Aorta (tissue), 5 donors: ENCODE measurements at regions not wholly inside any gene's neighbourhood (a gene's known extent, or its start where the extent isn't known, plus 50 kb on each side); places are given as distances from the start of the nearest gene placed in this dataset.

ENCODE experiments used
- ATAC-seq: fragments of 200-7000 bp; cut with Tn5 transposase; one replicate; pipeline ENCODE4 v1.9.1; 2022; ENCODE audit warnings: moderate library complexity; ENCODE audit not compliant: low FRiP score
- DNase-seq, 2 donors: peaks; one replicate each; pipeline ENCODE4 v3.0.0-alpha.2; 2020
- H3K27ac ChIP-seq, 2 donors: one replicate each; pipeline ENCODE4 v1.5.1; 2013; ENCODE audit warnings: low read length in 2 of 2, mild to moderate bottlenecking in 2 of 2, moderate library complexity in 2 of 2, control low read depth in 1 of 2, inconsistent platforms in 1 of 2, low read depth in 1 of 2
- H3K27me3 ChIP-seq, 2 donors: one replicate each; pipeline ENCODE4 v1.6.1; 2013; ENCODE audit warnings: control low read depth in 1 of 2, low read length in 1 of 2, mild to moderate bottlenecking in 1 of 2, moderate library complexity in 1 of 2; ENCODE audit not compliant: insufficient read depth in 2 of 2, control insufficient read depth in 1 of 2
- H3K36me3 ChIP-seq, 2 donors: one replicate each; pipeline ENCODE4 v1.6.1; 2013; ENCODE audit warnings: control low read depth in 1 of 2, low read length in 1 of 2, mild to moderate bottlenecking in 1 of 2; ENCODE audit not compliant: insufficient read depth in 2 of 2, control insufficient read depth in 1 of 2
- H3K4me1 ChIP-seq, 2 donors: one replicate each; pipeline ENCODE4 v1.6.1; 2013; ENCODE audit warnings: low read length in 2 of 2, control low read depth in 1 of 2, mild to moderate bottlenecking in 1 of 2, moderate library complexity in 1 of 2; ENCODE audit not compliant: insufficient read depth in 2 of 2, control insufficient read depth in 1 of 2
- H3K4me3 ChIP-seq, 2 donors: one replicate each; pipeline ENCODE4 v1.5.1; 2013; ENCODE audit warnings: low read length in 2 of 2, control low read depth in 1 of 2, mild to moderate bottlenecking in 1 of 2
- H3K9me3 ChIP-seq: one replicate; pipeline ENCODE4 v1.6.1; 2013; ENCODE audit warnings: mild to moderate bottlenecking, low read length; ENCODE audit not compliant: control insufficient read depth
- WGBS, 2 donors: extraction: QIAGEN DNeasy Blood & Tissue Kit; methylation state at CpG; one replicate each; pipeline ENCODE4 v1.1.7; 2013; 5-methylcytosine and 5-hydroxymethylcytosine counted together
- intact Hi-C, 2 donors: fragments of 100-400 bp; cut with DNase I; formaldehyde crosslinking; loops; one replicate each; pipeline versions ENCODE4 v1.14.2 to v1.15.0; 2022
- donor health status: healthy with polysubstance abuse.
- donor health status: Bipolar disorder and iron deficiency.
- donor health status: DM: no; HTN: no; CAD: no.
- donor health status: DM: no; HTN: no; CAD: no.
- donor health status: DM: yes; HTN: yes; CAD: no.

GRCh38 chr1:34332996-34333395 is 156.3 kb downstream of the C1orf94 start:
- Histone ChIP-seq H3K36me3 (no peaks in the 10 kb centered on the region), H3K4me1 (no peaks in the 10 kb centered on the region), H3K4me3 (no peak overlapping the region), H3K9me3 (no peaks in the 10 kb centered on the region), H3K27me3 (no peaks in the 10 kb centered on the region), H3K27ac (no peak overlapping the region)
- WGBS, 2 donors: 32 to 59% methylated on average over 4 of the region's 4 CpGs
- no peak for ATAC-seq
- DNase-seq: no peak
- intact Hi-C loops: no loop called here

- Histone ChIP-seq H3K9me3 (peaks cover 4% of the 10 kb centered on the region), H3K36me3 (no peaks in the 10 kb centered on the region), H3K27me3 (peaks cover 0 to 1% of the 10 kb centered on the region in 2 donors), H3K4me1 (no peaks in the 10 kb centered on the region), H3K4me3 (no peak overlapping the region), H3K27ac (no peak overlapping the region)
- DNase-seq (no peak), ATAC-seq (no peak)
- intact Hi-C loops: no loop called here
- WGBS, 2 donors: 75 to 80% methylated on average over 1 of the region's 1 CpG
These were observed 162.2 kb downstream of the C1orf94 start for GRCh38 chr1:34338871-34339270.

- intact Hi-C loops: no loop called here
- H3K27ac ChIP-seq: no peak overlapping the region
- 58 to 66% methylated on average over 2 of the region's 2 CpGs for WGBS, 2 donors
- H3K4me3 ChIP-seq: no peak overlapping the region
- H3K4me1 ChIP-seq: no peaks in the 10 kb centered on the region
- ATAC-seq (no peak), DNase-seq (no peak)
- H3K9me3 ChIP-seq: peaks cover 4% of the 10 kb centered on the region
- peaks cover 0 to 1% of the 10 kb centered on the region in 2 donors for H3K27me3 ChIP-seq
- H3K36me3 ChIP-seq: no peaks in the 10 kb centered on the region
These were observed 165.2 kb downstream of the C1orf94 start for GRCh38 chr1:34341896-34342295.

- ATAC-seq (no peak), DNase-seq (no peak)
- Histone ChIP-seq H3K27ac (no peak overlapping the region), H3K36me3 (no peaks in the 10 kb centered on the region), H3K9me3 (peaks cover 4% of the 10 kb centered on the region), H3K27me3 (peaks cover 0 to 1% of the 10 kb centered on the region in 2 donors), H3K4me3 (no peak overlapping the region), H3K4me1 (no peaks in the 10 kb centered on the region)
- intact Hi-C loops: no loop called here
- WGBS, 2 donors: 87 to 89% methylated on average over 1 of the region's 1 CpG
These were observed 165.6 kb downstream of the C1orf94 start for GRCh38 chr1:34342334-34342733.

DNA sequence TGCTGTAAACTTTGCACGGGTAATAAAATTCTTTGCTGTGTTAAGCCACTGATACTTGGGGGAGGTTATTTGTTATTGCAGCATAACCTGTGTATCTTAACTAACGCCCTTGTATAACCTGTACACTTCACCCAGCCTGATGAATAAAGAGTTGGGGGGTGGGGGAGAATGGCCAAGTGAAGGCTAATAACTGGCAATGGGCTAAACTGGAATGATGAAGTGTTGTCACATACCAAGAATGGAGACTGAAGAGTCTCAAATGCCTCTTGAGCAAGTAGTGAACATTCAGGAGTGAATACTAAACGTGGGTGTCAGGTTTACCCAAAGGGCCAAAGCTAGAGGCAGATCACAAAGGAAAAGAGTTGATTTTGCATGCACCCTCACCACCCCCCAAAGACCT is 169.4 kb downstream of the C1orf94 start:
- no peak for DNase-seq
- intact Hi-C loops: no loop called here
- WGBS, 2 donors: 51 to 52% methylated on average over 3 of the region's 3 CpGs
- Histone ChIP-seq H3K36me3 (no peaks in the 10 kb centered on the region), H3K27ac (no peak overlapping the region), H3K9me3 (no peaks in the 10 kb centered on the region), H3K4me3 (no peak overlapping the region), H3K27me3 (peaks cover 0 to 1% of the 10 kb centered on the region in 2 donors), H3K4me1 (no peaks in the 10 kb centered on the region)
- ATAC-seq: no peak

- H3K4me3 ChIP-seq: no peak overlapping the region
These were observed 176.7 kb downstream of the C1orf94 start for GRCh38 chr1:34353409-34353808.

GRCh38 chr1:34354367-34354766 is 177.7 kb downstream of the C1orf94 start:
- no peaks in the 10 kb centered on the region for H3K4me1 ChIP-seq
- H3K9me3 ChIP-seq: no peaks in the 10 kb centered on the region
- H3K36me3 ChIP-seq: no peaks in the 10 kb centered on the region
- no peaks in the 10 kb centered on the region for H3K27me3 ChIP-seq
- DNase-seq (no peak), ATAC-seq (no peak)
- H3K4me3 ChIP-seq: no peak overlapping the region
- intact Hi-C loops: no loop called here
- 54 to 57% methylated on average over 2 of the region's 2 CpGs for WGBS, 2 donors
- H3K27ac ChIP-seq: no peak overlapping the region

More at GRCh38 chr1:34353409-34353808, 176.7 kb downstream of the C1orf94 start:
- Histone ChIP-seq H3K27me3 (no peaks in the 10 kb centered on the region), H3K27ac (no peak overlapping the region), H3K36me3 (no peaks in the 10 kb centered on the region), H3K4me1 (no peaks in the 10 kb centered on the region), H3K9me3 (no peaks in the 10 kb centered on the region)
- ATAC-seq (no peak), DNase-seq (no peak)
- intact Hi-C loops: no loop called here
- WGBS, 2 donors: 81 to 88% methylated on average over 2 of the region's 2 CpGs

GRCh38 chr1:34356853-34357252 is 180.1 kb downstream of the C1orf94 start:
- intact Hi-C loops: no loop called here
- Histone ChIP-seq H3K4me1 (no peaks in the 10 kb centered on the region), H3K27ac (no peak overlapping the region), H3K4me3 (no peak overlapping the region), H3K27me3 (no peaks in the 10 kb centered on the region), H3K9me3 (peaks cover 2% of the 10 kb centered on the region), H3K36me3 (no peaks in the 10 kb centered on the region)
- WGBS, 2 donors: 81 to 83% methylated on average over 4 of the region's 4 CpGs
- ATAC-seq: no peak
- no peak for DNase-seq

DNA sequence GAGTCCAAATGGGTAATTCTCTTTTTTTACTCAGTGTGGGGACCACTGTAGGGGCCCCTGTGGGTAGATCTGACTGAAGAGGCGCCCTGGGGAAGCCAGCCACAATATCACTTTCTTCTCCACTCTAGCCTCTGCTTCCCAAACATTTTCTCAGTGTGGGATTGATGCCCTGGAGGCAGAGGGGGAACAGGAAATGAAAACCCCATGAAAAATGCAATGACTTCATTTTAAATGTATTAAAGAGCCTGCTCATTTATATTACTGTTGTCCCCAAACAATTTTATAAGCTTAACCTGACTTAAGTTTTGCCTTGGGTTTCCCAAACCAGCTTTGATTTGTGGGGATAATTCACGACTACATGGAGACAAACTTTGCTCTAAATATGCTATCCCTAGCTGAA is 181.9 kb downstream of the C1orf94 start:
- no peak for ATAC-seq

More for the DNA sequence above, 181.9 kb downstream of the C1orf94 start:
- no peak overlapping the region for H3K4me3 ChIP-seq
- DNase-seq: no peak
- H3K27ac ChIP-seq: no peak overlapping the region
- H3K27me3 ChIP-seq: no peaks in the 10 kb centered on the region
- no peaks in the 10 kb centered on the region for H3K4me1 ChIP-seq
- no peaks in the 10 kb centered on the region for H3K36me3 ChIP-seq
- H3K9me3 ChIP-seq: peaks cover 5% of the 10 kb centered on the region
- intact Hi-C loops: no loop called here
- WGBS, 2 donors: 50 to 54% methylated on average over 2 of the region's 2 CpGs
